Left forelimb (tissue), 1 donor: ENCODE measurements at regions not wholly inside any gene's neighbourhood (a gene's known extent, or its start where the extent isn't known, plus 50 kb on each side); places are given as distances from the start of the nearest gene placed in this dataset.
"Not testable (repeated sequence)": the region's sequence is repeated elsewhere in the genome, so short reads cannot be mapped to it uniquely, and the experiment has no call there.

Source experiments
- DNase-seq: peaks from one replicate; pipeline ENCODE4 v3.0.0-alpha.2; 2018; ENCODE audit warnings: low spot score

- no peak for DNase-seq
These were observed 65.2 kb downstream of the DMRT2 start for GRCh38 chr9:1115370-1115769.

GRCh38 chr9:1117439-1117838, 67.3 kb downstream of the DMRT2 start:
- no peak for DNase-seq

GRCh38 chr9:1120500-1121165, 70.5 kb downstream of the DMRT2 start:
- DNase-seq, result no peak

- no peak for DNase-seq
These were observed 75.6 kb downstream of the DMRT2 start for GRCh38 chr9:1125741-1126140.

GRCh38 chr9:1128046-1128445, 77.9 kb downstream of the DMRT2 start:
- DNase-seq, result no peak

- DNase-seq, result no peak
These were observed 79.2 kb downstream of the DMRT2 start for GRCh38 chr9:1129382-1129781.

GRCh38 chr9:1140057-1140456, 89.9 kb downstream of the DMRT2 start:
- no peak for DNase-seq

- no peak for DNase-seq
These were observed 101.5 kb downstream of the DMRT2 start for GRCh38 chr9:1151691-1152090.

GRCh38 chr9:1152171-1152570, 102.0 kb downstream of the DMRT2 start:
- DNase-seq, result no peak

- DNase-seq, result no peak
These were observed 104.6 kb downstream of the DMRT2 start for GRCh38 chr9:1154739-1155138.

- no peak for DNase-seq
These were observed 105.4 kb downstream of the DMRT2 start for GRCh38 chr9:1155602-1156001.

GRCh38 chr9:1156794-1157550, 106.8 kb downstream of the DMRT2 start:
- DNase-seq, result no peak

- no peak for DNase-seq
These were observed 107.7 kb downstream of the DMRT2 start for GRCh38 chr9:1157836-1158235.

- DNase-seq, result no peak
These were observed 120.8 kb downstream of the DMRT2 start for GRCh38 chr9:1170918-1171317.

- DNase-seq, result no peak
These were observed 121.4 kb downstream of the DMRT2 start for GRCh38 chr9:1171546-1171945.

- DNase-seq, result no peak
These were observed 123.1 kb downstream of the DMRT2 start for GRCh38 chr9:1173211-1173610.

GRCh38 chr9:1173993-1174392, 123.8 kb downstream of the DMRT2 start:
- no peak for DNase-seq

GRCh38 chr9:1179366-1179765, 129.2 kb downstream of the DMRT2 start:
- DNase-seq, result no peak

- no peak for DNase-seq
These were observed 134.0 kb downstream of the DMRT2 start for GRCh38 chr9:1184146-1184545.

GRCh38 chr9:1187137-1187536, 137.0 kb downstream of the DMRT2 start:
- DNase-seq, result not testable (repeated sequence)

- DNase-seq, result not testable (repeated sequence)
These were observed 145.5 kb downstream of the DMRT2 start for GRCh38 chr9:1195636-1196035.

GRCh38 chr9:1198085-1198484, 147.9 kb downstream of the DMRT2 start:
- DNase-seq, result no peak

- no peak for DNase-seq
These were observed 150.7 kb downstream of the DMRT2 start for GRCh38 chr9:1200847-1201251.

GRCh38 chr9:1201262-1201661, 151.1 kb downstream of the DMRT2 start:
- DNase-seq, result no peak
